Neural cell (in vitro differentiated cells): ENCODE measurements at regions not wholly inside any gene's neighbourhood (a gene's known extent, or its start where the extent isn't known, plus 50 kb on each side); places are given as distances from the start of the nearest gene placed in this dataset.

Source experiments
- H2AFZ ChIP-seq: fragments of 200-600, 300-800 bp; sonication (generic), shearing (Covaris generic); 2 replicates; pipeline ENCODE4 v1.6.0; 2014; ENCODE audit warnings: low read depth, mild to moderate bottlenecking, antibody characterized with exemption, low read length, moderate library complexity
- H3F3A ChIP-seq: fragments of 200-600 bp; shearing (Covaris generic); 2 replicates; pipeline ENCODE4 v1.6.1; 2016; ENCODE audit warnings: mild to moderate bottlenecking, moderate library complexity, mixed read lengths, antibody characterized with exemption, low read length; ENCODE audit not compliant: insufficient read depth, poor library complexity, severe bottlenecking
- H3K27ac ChIP-seq: fragments of 200-600, 300-800 bp; sonication (generic), shearing (Covaris generic); 2 replicates; pipeline ENCODE4 v1.5.1; 2014; ENCODE audit warnings: mild to moderate bottlenecking, low read length, moderate library complexity
- H3K27me3 ChIP-seq: fragments of 300-800, 200-600 bp; sonication (generic), shearing (Covaris generic); 2 replicates; pipeline ENCODE4 v1.6.0; 2014; ENCODE audit warnings: mild to moderate bottlenecking, low read depth, low read length, moderate library complexity; ENCODE audit not compliant: insufficient read depth
- H3K36me3 ChIP-seq: fragments of 300-800, 200-600 bp; sonication (generic), shearing (Covaris generic); 2 replicates; pipeline ENCODE4 v1.5.1; 2014; ENCODE audit warnings: mild to moderate bottlenecking, antibody characterized with exemption, low read length, moderate library complexity; ENCODE audit not compliant: insufficient read depth
- H3K4me2 ChIP-seq: fragments of 300-800, 200-600 bp; sonication (generic), shearing (Covaris generic); 2 replicates; pipeline ENCODE4 v1.6.0; 2014; ENCODE audit warnings: mild to moderate bottlenecking, low read length
- H3K4me3 ChIP-seq: fragments of 300-800, 200-600 bp; sonication (generic), shearing (Covaris generic); 2 replicates; pipeline ENCODE4 v1.5.1; 2014; ENCODE audit warnings: mild to moderate bottlenecking, low read length, moderate library complexity
- H3K79me2 ChIP-seq: fragments of 200-600 bp; shearing (Covaris generic); replicated peaks from 2 replicates; pipeline ENCODE4 v1.6.0; 2014; ENCODE audit warnings: mild to moderate bottlenecking, low read length, moderate library complexity; ENCODE audit not compliant: insufficient read depth
- H3K9ac ChIP-seq: fragments of 300-800, 200-600 bp; sonication (generic), shearing (Covaris generic); 2 replicates; pipeline ENCODE4 v1.6.1; 2016; ENCODE audit warnings: mild to moderate bottlenecking, low read length, mixed read lengths
- H3K9me2 ChIP-seq: fragments of 200-600 bp; shearing (Covaris generic); 2 replicates; pipeline ENCODE4 v1.6.1; 2016; ENCODE audit warnings: mild to moderate bottlenecking, low read length, mixed read lengths; ENCODE audit not compliant: insufficient read depth
- H3K9me3 ChIP-seq: fragments of 200-600, 300-800 bp; sonication (generic), shearing (Covaris generic); 2 replicates; pipeline ENCODE4 v1.6.1; 2016; ENCODE audit warnings: mild to moderate bottlenecking, mixed run types, low read length, moderate library complexity, mixed read lengths
- H4K20me1 ChIP-seq: fragments of 200-600 bp; shearing (Covaris generic); 2 replicates; pipeline ENCODE4 v1.6.1; 2016; ENCODE audit warnings: mild to moderate bottlenecking, mixed run types; ENCODE audit not compliant: insufficient read depth
- EP300 ChIP-seq: fragments of 450-650 bp; conservative IDR thresholded peaks from 2 replicates; pipeline ENCODE4 v1.6.1; 2014; ENCODE audit warnings: antibody characterized with exemption, mild to moderate bottlenecking, moderate library complexity; ENCODE audit not compliant: poor library complexity, severe bottlenecking
- EZH2 ChIP-seq: fragments of 200-600, 300-800 bp; shearing (Covaris generic), sonication (generic); IDR thresholded peaks from 2 replicates; pipeline ENCODE4 v1.6.1; 2014; ENCODE audit warnings: antibody characterized with exemption, low read length, borderline replicate concordance, mild to moderate bottlenecking; ENCODE audit not compliant: insufficient read depth, poor library complexity, severe bottlenecking
- MXI1 ChIP-seq: fragments of 450-650 bp; conservative IDR thresholded peaks from 2 replicates; pipeline ENCODE4 v1.6.1; 2014; ENCODE audit warnings: antibody characterized with exemption, mild to moderate bottlenecking; ENCODE audit not compliant: poor library complexity, severe bottlenecking
- POLR2AphosphoS5 ChIP-seq: IDR thresholded peaks from 2 replicates; pipeline ENCODE4 v1.6.1; 2012
- RAD21 ChIP-seq: fragments of 450-650 bp; conservative IDR thresholded peaks from 2 replicates; pipeline ENCODE4 v1.6.1; 2014; ENCODE audit warnings: antibody characterized with exemption, mild to moderate bottlenecking, moderate library complexity
- SMC3 ChIP-seq: fragments of 450-650 bp; conservative IDR thresholded peaks from 2 replicates; pipeline ENCODE4 v1.6.1; 2014; ENCODE audit warnings: antibody characterized with exemption, mild to moderate bottlenecking, moderate library complexity; ENCODE audit not compliant: poor library complexity
- TAF1 ChIP-seq: IDR thresholded peaks from 2 replicates; pipeline ENCODE4 v1.6.1; 2012; ENCODE audit warnings: low read depth
- TF ChIP-seq, protein P1 (sequence below): IDR thresholded peaks from 2 replicates; pipeline ENCODE4 v1.6.1; 2012; ENCODE audit warnings: borderline replicate concordance
- TF ChIP-seq, protein P2 (sequence below): fragments of 450-650 bp; IDR thresholded peaks from 2 replicates; pipeline ENCODE4 v1.5.1; 2014; ENCODE audit warnings: antibody characterized with exemption, mild to moderate bottlenecking, moderate library complexity; ENCODE audit not compliant: poor library complexity, severe bottlenecking

DNA sequence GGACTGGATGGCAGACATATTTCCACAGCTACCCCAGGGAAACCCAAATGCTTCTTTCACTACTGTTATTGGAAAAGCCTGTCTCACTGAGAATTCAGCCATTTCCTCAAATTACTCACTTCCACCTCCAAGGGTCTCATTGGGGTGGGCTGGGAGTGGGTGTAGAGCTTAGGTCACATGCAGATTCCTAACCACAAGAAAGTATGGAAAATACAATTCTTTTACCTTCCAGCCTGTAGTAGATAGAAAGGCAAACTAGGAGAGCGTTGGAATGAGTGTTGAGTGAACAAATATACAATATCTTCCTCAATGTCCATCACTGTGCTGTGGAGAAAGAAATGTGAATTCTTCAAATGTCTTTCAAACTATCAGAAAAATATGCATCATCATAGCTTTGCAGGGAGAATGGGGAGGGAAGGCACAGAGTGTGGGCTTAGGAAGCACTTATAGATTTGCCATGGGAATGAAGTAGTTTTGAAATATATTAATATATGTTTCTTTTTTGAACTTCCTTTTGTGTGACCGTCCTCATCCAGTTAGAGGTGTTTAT, 245.3 kb upstream of the JADE1 start:
- H3K36me3 ChIP-seq = no peaks in the 10 kb centered on the region
- H3K79me2 ChIP-seq = no peaks in the 10 kb centered on the region
- no peak overlapping the region for H2AFZ ChIP-seq
- no peak overlapping the region for H3K27ac ChIP-seq
- H4K20me1 ChIP-seq = no peaks in the 10 kb centered on the region
- no peaks in the 10 kb centered on the region for H3K9me3 ChIP-seq
- H3K4me2 ChIP-seq = no peak overlapping the region
- no peaks in the 10 kb centered on the region for H3F3A ChIP-seq
- no peaks in the 10 kb centered on the region for H3K9me2 ChIP-seq
- H3K27me3 ChIP-seq = no peaks in the 10 kb centered on the region
- H3K9ac ChIP-seq = no peak overlapping the region
- TF ChIP-seq SMC3 = no peak
- TF ChIP-seq TAF1 = no peak
- H3K4me3 ChIP-seq = no peak overlapping the region

GRCh38 chr4:128560754-128561495, 248.6 kb upstream of the JADE1 start:
- TF ChIP-seq, protein P1, sequence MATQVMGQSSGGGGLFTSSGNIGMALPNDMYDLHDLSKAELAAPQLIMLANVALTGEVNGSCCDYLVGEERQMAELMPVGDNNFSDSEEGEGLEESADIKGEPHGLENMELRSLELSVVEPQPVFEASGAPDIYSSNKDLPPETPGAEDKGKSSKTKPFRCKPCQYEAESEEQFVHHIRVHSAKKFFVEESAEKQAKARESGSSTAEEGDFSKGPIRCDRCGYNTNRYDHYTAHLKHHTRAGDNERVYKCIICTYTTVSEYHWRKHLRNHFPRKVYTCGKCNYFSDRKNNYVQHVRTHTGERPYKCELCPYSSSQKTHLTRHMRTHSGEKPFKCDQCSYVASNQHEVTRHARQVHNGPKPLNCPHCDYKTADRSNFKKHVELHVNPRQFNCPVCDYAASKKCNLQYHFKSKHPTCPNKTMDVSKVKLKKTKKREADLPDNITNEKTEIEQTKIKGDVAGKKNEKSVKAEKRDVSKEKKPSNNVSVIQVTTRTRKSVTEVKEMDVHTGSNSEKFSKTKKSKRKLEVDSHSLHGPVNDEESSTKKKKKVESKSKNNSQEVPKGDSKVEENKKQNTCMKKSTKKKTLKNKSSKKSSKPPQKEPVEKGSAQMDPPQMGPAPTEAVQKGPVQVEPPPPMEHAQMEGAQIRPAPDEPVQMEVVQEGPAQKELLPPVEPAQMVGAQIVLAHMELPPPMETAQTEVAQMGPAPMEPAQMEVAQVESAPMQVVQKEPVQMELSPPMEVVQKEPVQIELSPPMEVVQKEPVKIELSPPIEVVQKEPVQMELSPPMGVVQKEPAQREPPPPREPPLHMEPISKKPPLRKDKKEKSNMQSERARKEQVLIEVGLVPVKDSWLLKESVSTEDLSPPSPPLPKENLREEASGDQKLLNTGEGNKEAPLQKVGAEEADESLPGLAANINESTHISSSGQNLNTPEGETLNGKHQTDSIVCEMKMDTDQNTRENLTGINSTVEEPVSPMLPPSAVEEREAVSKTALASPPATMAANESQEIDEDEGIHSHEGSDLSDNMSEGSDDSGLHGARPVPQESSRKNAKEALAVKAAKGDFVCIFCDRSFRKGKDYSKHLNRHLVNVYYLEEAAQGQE = no peak
- TF ChIP-seq MXI1 (no peak), EP300 (no peak), SMC3 (no peak), TAF1 (no peak), POLR2AphosphoS5 (no peak), EZH2 (no peak), RAD21 (no peak)
- TF ChIP-seq, protein P2, sequence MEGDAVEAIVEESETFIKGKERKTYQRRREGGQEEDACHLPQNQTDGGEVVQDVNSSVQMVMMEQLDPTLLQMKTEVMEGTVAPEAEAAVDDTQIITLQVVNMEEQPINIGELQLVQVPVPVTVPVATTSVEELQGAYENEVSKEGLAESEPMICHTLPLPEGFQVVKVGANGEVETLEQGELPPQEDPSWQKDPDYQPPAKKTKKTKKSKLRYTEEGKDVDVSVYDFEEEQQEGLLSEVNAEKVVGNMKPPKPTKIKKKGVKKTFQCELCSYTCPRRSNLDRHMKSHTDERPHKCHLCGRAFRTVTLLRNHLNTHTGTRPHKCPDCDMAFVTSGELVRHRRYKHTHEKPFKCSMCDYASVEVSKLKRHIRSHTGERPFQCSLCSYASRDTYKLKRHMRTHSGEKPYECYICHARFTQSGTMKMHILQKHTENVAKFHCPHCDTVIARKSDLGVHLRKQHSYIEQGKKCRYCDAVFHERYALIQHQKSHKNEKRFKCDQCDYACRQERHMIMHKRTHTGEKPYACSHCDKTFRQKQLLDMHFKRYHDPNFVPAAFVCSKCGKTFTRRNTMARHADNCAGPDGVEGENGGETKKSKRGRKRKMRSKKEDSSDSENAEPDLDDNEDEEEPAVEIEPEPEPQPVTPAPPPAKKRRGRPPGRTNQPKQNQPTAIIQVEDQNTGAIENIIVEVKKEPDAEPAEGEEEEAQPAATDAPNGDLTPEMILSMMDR = no peak
- Histone ChIP-seq H4K20me1 (no peaks in the 10 kb centered on the region), H3K36me3 (no peaks in the 10 kb centered on the region), H3K27me3 (no peaks in the 10 kb centered on the region), H3K27ac (no peak overlapping the region), H3K4me3 (no peak overlapping the region), H2AFZ (no peak overlapping the region), H3K9ac (no peak overlapping the region), H3K9me2 (no peaks in the 10 kb centered on the region), H3K9me3 (no peaks in the 10 kb centered on the region), H3K4me2 (no peak overlapping the region), H3F3A (no peaks in the 10 kb centered on the region), H3K79me2 (no peaks in the 10 kb centered on the region)
